A204.1 (cell line): ENCODE measurements at regions not wholly inside any gene's neighbourhood (a gene's known extent, or its start where the extent isn't known, plus 50 kb on each side); places are given as distances from the start of the nearest gene placed in this dataset.
"Not testable (repeated sequence)": the region's sequence is repeated elsewhere in the genome, so short reads cannot be mapped to it uniquely, and the experiment has no call there.

ENCODE experiments used
- FAIRE-seq: peaks from 2 replicates; lab custom pipeline; 2012; peaks lifted over from hg19 to GRCh38; lab: Jason Lieb, UNC

DNA sequence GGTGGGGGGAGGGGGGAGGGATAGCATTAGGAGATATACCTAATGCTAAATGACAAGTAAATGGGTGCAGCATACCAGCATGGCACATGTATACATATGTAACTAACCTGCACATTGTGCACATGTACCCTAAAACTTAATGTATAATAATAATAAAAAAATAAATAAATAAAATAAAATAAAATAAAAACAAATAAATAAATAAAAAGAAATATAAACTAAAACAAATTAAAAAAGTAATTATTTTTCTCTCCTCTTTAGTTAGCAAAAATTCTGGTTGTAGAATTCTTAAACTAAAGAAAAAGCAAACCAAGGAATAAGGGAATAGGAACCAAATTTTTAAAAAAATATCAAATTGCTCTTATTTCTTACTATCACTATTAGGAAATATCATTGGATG is 267.3 kb downstream of the CCER1 start:
- peak; percentile 94 for FAIRE-seq

DNA sequence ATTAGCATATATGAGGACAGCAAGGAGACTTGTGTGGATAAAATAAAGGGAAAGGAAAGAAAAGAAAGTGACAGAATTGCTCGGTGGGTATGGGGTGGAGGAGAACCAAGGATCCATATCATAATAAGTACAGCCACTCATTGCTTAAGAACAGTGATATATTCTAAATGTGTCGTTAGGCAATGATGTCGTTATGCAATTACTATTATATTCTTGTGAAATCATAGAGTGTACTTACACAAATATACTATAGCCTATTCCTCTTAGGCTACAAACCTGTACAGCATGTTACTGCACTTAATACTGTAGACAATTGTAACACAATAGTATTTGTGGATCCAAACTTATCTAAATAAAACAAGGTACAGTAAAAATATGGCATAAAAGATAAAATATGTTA is 271.1 kb downstream of the CCER1 start:
- no peak for FAIRE-seq

DNA sequence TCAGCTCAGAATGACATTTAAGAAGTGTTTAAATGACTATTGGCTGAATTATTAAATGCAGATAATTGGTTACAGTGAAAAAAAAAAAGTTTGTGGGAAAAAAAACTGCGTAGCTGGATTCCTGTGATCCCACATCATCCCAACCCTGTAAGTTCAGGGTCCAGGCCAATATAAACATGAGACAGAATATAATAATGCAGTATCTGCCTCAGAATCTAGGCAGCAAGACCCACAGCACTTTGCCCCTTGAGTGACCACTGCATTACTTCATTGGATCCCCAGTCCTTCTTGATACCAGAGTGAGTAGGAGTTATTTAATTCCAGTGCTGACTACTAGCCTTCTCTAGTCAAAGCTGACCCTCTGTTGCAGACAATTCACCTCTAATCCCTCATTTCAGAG is 272.6 kb downstream of the CCER1 start:
- FAIRE-seq: no peak

- no peak for FAIRE-seq
Observed at GRCh38 chr12:90679674-90680073, 275.3 kb downstream of the CCER1 start.

- FAIRE-seq: no peak
Observed at GRCh38 chr12:90677552-90677951, 277.4 kb downstream of the CCER1 start.

DNA sequence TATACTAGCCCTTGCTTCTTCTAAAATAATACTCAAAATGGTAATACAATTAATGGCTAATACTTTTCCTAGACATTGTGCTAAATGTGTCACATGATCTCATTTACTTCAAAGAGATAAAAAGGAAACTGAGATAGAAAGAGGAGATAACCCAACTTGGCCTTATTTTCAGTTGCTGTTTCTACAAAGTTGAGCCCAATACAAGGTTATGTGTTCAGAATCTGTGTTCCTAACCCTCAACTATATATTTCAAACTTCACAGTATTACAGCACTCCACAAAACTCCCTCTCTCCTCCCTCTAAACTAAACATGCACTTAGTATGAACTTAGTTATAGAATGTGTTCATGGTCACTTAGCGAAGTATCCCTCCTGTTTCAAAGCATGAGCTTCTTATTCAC is 277.9 kb downstream of the CCER1 start:
- FAIRE-seq: no peak

DNA sequence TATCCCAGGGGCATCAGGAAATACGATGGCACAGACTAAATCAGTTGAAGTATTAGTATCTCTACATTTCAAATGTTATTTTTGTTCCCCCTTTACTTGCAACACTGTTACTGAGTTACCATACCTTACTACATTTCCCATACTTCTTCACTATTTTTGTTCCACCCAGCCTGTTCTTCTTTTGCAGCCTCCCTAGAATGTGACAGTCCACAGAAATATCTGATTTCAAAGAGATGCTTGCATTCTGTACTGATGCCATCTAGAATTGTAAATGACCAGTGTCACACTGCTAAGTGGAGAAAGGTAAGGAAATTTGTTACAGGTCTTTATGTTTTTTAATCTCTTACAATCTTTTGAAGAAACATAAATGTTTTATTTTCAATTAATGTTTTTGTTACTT is 279.9 kb downstream of the CCER1 start:
- no peak for FAIRE-seq

DNA sequence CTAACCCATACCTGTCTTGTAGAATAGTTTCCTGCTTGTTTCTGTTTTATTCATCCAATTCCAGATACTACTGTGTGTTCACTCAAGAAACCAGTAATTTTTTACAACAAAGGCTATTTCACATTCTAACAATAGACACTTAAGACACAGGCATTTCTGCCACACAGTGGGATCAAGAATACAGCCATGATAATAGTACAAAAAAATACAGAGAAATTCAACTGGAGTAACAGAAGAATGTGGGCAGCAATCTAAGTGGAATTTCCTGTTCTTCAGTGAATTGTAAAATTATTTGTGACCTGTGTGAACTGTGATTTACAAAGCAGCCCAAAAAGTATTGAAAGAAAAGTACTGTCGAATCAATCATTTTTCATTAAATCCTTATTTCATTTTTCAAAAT is 282.9 kb downstream of the CCER1 start:
- no peak for FAIRE-seq

DNA sequence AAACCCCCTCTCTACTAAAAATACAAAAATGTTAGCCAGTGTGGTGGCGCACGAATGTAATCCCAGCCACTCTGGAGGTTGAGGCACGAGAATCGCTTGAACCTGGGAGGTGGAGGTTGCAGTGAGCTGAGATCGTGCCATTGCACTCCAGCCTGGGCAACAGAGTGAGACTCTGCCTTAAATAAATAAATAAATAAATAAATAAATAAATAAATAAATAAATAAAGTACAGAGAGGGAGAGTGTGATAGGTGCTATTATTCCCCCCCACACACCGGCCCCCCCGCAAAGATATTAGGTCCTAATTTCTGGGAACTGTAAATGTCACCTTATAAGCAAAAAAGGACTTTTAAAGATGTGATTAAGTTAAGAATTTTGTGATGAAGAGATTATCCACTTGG is 291.0 kb downstream of the CCER1 start:
- FAIRE-seq: not testable (repeated sequence)

- no peak for FAIRE-seq
Observed at GRCh38 chr12:90659060-90659459, 295.9 kb downstream of the CCER1 start.

DNA sequence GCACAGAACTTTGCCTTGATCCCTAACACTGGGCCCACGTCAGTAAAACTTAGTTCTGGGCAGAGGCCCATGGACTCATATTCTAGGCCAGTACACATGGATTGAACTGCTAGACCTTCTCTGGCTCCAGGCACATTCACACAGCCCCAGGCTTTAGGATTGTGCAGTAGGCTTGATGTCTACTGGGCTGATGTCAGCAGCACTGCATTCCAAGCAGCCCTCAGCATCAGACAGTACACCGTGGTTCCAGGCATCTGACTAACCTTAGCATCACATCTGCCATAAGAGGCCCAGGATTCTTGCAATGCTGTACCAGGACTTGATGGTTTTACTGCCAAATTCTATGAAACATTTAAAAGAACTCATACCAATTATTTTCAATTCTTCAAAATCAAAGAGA is 301.9 kb downstream of the CCER1 start:
- no peak for FAIRE-seq

DNA sequence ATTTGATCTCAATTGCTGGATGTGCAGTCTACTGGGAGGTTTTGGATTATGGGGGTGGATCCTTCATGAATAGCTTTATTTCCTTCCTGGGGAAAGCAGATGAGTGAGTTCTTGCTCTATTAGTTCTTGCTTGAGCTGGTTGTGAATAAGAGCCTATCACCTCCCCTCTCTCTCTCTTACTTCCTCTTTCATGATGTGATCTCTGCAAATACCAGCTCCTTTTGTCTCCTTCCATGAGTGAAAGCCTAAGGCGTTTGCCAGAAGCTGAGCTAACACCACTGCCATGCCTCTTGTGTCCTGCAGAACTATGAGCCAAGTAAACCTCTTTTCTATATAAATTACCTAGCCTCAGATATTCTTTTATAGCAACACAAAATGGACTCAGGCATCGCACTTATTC is 302.7 kb downstream of the CCER1 start:
- FAIRE-seq: no peak

- no peak for FAIRE-seq
Observed at GRCh38 chr12:90645181-90645580, 309.8 kb downstream of the CCER1 start.

- no peak for FAIRE-seq
Observed at GRCh38 chr12:90631591-90632212, 323.3 kb downstream of the CCER1 start.

GRCh38 chr12:90630006-90630405 is 325.0 kb downstream of the CCER1 start:
- no peak for FAIRE-seq

DNA sequence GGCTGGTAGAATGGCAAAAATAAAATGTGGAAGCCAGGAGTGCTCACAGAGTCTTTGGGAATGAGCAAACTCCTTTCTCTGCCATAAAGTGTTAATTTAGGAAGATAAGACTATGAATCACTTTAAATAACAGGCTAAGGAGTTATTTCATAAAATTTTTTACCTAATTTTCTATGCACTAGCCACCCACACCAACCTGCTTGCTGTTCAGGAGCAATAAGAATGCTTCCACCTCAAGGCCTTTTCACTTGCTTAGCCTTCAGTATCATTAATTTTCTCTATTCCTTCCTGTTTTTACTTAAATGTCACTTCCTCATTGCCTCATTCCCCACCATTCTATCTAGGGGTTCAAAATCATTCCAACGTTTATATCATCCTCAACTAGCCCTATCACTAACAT is 326.8 kb downstream of the CCER1 start:
- FAIRE-seq: no peak

DNA sequence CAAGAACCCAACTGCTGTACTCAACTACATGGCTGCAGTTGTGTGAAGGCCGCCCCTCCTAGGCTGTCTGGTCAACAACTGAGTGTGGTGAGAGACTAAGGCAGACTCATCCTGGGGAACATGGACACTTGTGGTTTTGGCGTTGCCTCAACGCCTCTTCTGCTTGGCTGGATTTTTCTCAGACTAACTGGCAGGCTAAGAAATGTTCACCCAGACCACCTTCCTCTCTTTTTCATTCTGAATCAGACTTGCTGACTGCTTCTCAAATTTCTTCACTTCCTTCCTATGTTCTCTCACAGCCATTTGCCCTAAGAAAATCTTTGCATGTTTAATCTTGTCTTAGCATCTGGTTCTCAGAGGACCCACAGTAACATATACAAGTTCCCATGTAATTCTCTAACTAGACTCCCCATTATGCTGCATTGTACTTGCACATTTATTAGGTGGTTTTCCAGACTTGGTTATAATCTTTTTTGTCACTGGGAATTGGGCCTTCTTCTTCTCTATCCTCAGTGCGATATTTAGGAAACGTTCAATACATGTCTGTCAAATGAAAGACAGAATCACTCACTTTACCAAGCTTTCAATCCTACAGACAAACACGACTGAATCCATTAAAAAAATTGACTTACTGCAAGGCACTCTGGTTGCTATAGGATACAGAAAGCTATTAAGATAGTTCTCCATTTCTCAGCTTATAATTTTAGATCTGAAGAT is 327.6 kb downstream of the CCER1 start:
- FAIRE-seq: no peak

GRCh38 chr12:90622431-90622830 is 332.5 kb downstream of the CCER1 start:
- FAIRE-seq: no peak

DNA sequence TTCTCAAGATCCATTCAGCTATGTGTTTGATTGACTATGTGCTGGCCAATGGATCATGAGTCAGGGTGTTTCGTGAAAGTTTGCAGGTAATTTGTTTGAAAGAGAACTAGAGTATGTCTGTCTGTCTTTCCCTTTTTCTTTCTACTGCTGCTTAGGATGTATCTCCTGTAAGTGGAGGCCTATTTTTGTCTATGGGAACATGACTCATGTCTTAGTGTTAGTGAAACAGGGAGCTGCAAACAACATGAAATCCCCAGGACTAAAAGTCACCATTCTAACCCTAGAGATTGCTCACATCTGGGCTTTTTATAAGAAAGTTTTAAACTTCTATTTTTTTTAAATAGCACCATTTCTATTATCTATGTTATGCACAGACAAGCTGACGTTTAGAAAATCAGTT is 333.0 kb downstream of the CCER1 start:
- FAIRE-seq: no peak

- no peak for FAIRE-seq
Observed at GRCh38 chr12:90619943-90620342, 335.0 kb downstream of the CCER1 start.

GRCh38 chr12:90618586-90618985 is 336.4 kb downstream of the CCER1 start:
- FAIRE-seq: no peak

DNA sequence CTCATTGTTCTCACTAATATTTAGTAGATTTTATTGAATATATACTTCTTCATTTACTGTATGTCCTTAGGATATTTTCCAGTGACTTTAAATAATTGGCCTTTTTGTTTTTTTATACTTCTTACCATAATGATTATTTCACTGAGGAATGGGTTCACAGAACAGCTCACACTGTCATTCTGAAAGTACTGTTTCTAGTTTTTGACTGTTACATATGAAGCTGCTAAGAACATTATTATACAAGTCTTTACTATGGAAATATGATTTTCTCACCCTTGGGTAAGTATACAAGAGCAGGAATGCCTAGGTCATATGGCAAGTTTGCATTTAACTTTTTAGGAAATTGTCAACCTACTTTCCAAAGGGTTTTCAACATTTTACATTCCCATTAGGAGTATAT is 343.1 kb downstream of the CCER1 start:
- no peak for FAIRE-seq

- no peak for FAIRE-seq
Observed at GRCh38 chr12:90611048-90611447, 343.9 kb downstream of the CCER1 start.

GRCh38 chr12:90593596-90594295 is 361.2 kb downstream of the CCER1 start:
- FAIRE-seq: peak; percentile 16
